ENCODE measurements at regions not wholly inside any gene's neighbourhood (a gene's known extent, or its start where the extent isn't known, plus 50 kb on each side); places are given as distances from the start of the nearest gene placed in this dataset.
"Not testable (repeated sequence)": the region's sequence is repeated elsewhere in the genome, so short reads cannot be mapped to it uniquely, and the experiment has no call there.

DNA sequence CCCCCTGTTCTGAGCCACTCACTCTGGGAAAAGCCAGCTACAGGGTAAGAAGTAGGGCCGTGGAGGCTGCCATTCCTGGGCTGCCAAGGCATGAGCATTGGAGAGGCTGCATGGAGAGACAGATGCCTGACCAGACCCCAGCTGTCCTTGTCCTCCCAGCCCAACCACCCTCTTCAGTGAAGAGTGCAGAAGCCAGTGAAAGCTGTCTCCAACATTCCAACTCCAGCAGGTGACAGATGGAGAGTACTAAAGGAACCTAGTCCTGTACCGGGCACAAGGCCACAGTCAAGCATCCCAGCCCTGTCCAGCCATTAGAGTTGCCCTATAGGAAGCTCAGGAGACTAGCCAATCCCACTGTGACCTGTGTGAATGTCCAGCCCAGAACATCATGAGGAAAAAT, 165.1 kb downstream of the DIRAS2 start:
- Histone ChIP-seq H3K36me3 (replicated peaks; ENCODE audit: control insufficient read depth, insufficient read depth, low read length) (no peaks in the 10 kb centered on the region), H3K27me3 (ENCODE audit: control insufficient read depth, insufficient read depth, low read length) (no peaks in the 10 kb centered on the region), H3K4me3 (ENCODE audit: insufficient read depth, low read depth, low read length) (no peak overlapping the region)

DNA sequence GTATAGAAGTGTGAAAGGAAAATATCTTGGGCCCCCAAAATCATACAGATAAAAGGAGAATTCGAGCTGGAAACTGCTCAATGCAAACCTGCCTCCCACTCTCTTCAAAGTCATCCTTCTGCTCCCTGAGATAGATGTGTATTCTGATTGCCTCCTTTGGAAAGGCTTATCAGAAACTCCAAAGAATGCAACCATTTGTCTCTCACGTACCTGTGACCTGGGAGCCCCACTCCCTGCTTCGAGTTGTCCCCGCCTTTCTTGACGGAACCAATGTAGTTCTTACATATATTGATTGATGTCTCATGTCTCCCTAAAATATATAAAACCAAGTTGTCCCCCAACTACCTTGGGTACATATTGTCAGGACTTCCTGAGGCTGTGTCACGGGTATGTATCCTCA, 163.8 kb downstream of the DIRAS2 start:
- Histone ChIP-seq H3K36me3 (replicated peaks; ENCODE audit: control insufficient read depth, insufficient read depth, low read length) (no peaks in the 10 kb centered on the region), H3K27me3 (ENCODE audit: control insufficient read depth, insufficient read depth, low read length) (no peaks in the 10 kb centered on the region), H3K4me3 (ENCODE audit: insufficient read depth, low read depth, low read length) (no peak overlapping the region)
- no peak for DNase-seq

More for the DNA sequence above, 165.1 kb downstream of the DIRAS2 start:
- no peak for DNase-seq

DNA sequence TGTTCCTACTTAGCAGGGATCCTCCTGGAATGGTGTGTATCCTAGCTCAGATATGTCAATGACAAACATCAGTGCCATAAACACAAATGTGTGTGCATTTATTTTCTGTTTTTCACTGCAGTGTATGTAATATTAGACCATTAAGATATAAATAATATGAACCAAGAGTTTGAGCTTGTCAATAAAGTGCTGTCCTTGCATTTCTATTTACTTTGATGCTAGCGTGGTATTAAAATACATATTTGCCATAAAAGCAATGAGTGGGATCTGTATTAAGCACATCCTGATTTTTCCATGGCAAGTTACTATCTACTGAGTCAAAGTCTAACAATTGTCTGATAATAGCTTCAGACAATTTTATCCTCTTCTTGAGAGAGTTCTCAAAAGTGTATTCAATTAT, 157.6 kb downstream of the DIRAS2 start:
- Histone ChIP-seq H3K4me3 (ENCODE audit: insufficient read depth, low read depth, low read length) (no peak overlapping the region), H3K36me3 (replicated peaks; ENCODE audit: control insufficient read depth, insufficient read depth, low read length) (no peaks in the 10 kb centered on the region), H3K27me3 (ENCODE audit: control insufficient read depth, insufficient read depth, low read length) (no peaks in the 10 kb centered on the region)
- DNase-seq: no peak

DNA sequence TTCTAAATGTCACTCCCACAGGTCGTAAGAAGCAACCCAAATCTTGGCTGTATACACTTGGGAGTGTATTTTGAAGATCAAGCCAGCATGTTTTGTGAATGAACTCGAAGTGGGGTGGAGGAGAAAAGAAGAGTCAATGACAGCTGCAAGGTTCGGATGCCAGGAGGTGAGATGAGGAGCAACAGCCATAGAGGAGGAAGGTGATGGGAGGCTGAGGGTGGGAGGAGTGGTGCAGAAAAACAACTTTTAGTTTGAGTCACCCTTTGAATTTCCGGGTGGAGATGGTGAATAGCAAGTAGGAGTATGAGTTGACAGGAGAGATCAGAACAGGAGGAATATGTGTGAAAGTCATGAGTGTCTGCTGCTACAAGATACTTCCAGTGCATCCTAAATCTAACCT, 153.6 kb downstream of the DIRAS2 start:
- no peaks in the 10 kb centered on the region for H3K27me3 ChIP-seq (ENCODE audit: control insufficient read depth, insufficient read depth, low read length)
- no peaks in the 10 kb centered on the region for H3K36me3 ChIP-seq (replicated peaks; ENCODE audit: control insufficient read depth, insufficient read depth, low read length)
- H3K4me3 ChIP-seq (ENCODE audit: insufficient read depth, low read depth, low read length): no peak overlapping the region
- DNase-seq: no peak

DNA sequence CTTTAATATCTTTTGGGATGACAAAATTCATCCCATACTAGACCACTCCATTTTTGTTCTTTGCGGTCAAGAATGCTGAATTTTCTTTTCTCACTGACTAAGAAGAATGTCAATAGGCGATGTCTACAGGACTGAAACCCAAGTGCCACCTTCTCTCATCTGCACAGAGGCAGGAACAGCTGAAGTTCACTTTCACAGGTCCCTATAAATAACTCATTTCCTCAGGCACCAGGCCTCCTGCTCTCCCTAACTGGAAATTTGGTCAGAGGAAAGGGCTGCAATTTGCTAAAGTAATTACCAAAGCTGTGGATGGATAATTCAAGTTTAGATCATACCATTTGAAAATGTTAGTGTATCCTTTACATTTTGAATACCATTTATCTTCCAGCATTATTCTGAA, 142.9 kb downstream of the DIRAS2 start:
- Histone ChIP-seq H3K4me3 (ENCODE audit: insufficient read depth, low read depth, low read length) (no peak overlapping the region), H3K36me3 (replicated peaks; ENCODE audit: control insufficient read depth, insufficient read depth, low read length) (no peaks in the 10 kb centered on the region), H3K27me3 (ENCODE audit: control insufficient read depth, insufficient read depth, low read length) (no peaks in the 10 kb centered on the region)
- DNase-seq: no peak

DNA sequence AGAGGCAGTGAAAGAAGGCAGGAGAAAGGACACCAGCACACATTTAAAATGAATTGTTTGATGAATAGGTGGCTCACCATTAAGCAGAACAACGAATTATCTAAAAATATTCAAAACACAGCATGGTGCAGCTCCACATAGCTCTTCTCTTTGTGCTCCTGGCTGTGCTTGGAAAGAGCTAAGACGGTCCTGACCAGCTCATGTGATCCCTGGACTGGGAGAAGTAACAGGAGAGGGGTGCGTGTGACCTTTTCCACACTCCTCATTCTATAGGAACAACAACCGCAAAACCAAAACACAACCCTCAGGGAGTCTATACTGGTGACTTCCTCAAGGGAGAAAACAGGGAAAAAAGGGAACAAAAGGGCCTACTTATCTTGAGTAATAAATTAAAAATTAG, 140.5 kb downstream of the DIRAS2 start:
- no peaks in the 10 kb centered on the region for H3K27me3 ChIP-seq (ENCODE audit: control insufficient read depth, insufficient read depth, low read length)
- DNase-seq: peak; percentile 4
- H3K4me3 ChIP-seq (ENCODE audit: insufficient read depth, low read depth, low read length): no peak overlapping the region
- no peaks in the 10 kb centered on the region for H3K36me3 ChIP-seq (replicated peaks; ENCODE audit: control insufficient read depth, insufficient read depth, low read length)

DNA sequence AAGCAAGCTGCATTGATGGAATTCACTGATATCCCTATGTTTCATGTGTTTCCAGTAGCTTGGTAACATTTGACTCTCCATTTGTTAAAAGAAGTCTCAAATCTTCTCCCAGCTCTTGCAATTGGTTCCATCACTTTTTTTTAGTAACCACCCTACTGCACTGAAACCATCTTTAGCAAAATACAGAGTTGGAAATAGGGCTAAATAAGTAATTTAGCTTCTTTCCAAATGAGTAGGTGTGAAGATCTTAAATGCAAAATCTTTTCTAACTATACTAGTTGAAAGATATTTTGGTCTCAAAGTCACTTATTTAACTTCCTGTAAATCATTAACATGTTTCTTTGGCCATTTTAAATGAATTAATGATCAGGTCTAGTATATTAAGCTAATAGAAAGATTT, 138.1 kb downstream of the DIRAS2 start:
- no peaks in the 10 kb centered on the region for H3K27me3 ChIP-seq (ENCODE audit: control insufficient read depth, insufficient read depth, low read length)
- H3K4me3 ChIP-seq (ENCODE audit: insufficient read depth, low read depth, low read length): no peak overlapping the region
- DNase-seq: no peak
- H3K36me3 ChIP-seq (replicated peaks; ENCODE audit: control insufficient read depth, insufficient read depth, low read length): no peaks in the 10 kb centered on the region

DNA sequence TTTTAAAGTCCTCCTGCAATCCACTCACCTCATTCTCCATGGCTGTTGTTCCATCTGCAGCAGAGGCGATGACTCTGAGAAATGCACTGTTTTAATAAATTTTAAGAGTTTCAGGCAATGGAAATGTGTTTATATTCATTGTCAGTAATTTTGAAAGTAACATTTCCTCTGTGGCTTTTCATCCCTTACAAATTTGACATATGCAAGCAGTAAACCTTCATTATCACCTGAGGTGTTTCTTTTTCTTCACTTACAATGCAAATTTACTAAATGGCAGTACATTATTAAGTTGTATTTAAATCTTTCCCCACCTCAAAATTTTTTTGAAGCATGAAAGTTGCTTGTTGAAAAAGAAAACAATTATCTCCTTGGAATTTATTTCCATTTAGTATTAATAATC, 136.9 kb downstream of the DIRAS2 start:
- no peaks in the 10 kb centered on the region for H3K36me3 ChIP-seq (replicated peaks; ENCODE audit: control insufficient read depth, insufficient read depth, low read length)
- no peak for DNase-seq
- H3K4me3 ChIP-seq (ENCODE audit: insufficient read depth, low read depth, low read length): no peak overlapping the region
- no peaks in the 10 kb centered on the region for H3K27me3 ChIP-seq (ENCODE audit: control insufficient read depth, insufficient read depth, low read length)

DNA sequence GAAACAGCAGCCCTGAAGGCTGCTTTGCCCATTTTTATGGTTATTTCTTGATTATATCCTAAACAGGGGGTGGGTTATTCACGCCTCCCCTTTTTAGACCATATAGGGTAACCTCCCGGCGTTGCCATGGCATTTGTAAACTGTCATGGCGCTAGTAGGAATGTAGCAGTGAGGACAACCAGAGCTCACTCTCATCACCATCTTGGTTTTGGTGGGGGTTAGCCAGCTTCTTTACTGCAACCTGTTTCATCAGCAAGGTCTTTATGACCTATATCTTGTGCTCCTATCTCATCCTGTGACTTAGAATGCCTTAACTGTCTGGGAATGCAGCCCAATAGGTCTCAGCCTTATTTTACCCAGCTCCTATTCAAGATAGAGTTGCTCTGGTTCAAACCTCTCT, 136.2 kb downstream of the DIRAS2 start:
- DNase-seq; H3K27me3 ChIP-seq (ENCODE audit: control insufficient read depth, insufficient read depth, low read length); H3K4me3 ChIP-seq (ENCODE audit: insufficient read depth, low read depth, low read length); H3K36me3 ChIP-seq (replicated peaks; ENCODE audit: control insufficient read depth, insufficient read depth, low read length): not testable (repeated sequence)

DNA sequence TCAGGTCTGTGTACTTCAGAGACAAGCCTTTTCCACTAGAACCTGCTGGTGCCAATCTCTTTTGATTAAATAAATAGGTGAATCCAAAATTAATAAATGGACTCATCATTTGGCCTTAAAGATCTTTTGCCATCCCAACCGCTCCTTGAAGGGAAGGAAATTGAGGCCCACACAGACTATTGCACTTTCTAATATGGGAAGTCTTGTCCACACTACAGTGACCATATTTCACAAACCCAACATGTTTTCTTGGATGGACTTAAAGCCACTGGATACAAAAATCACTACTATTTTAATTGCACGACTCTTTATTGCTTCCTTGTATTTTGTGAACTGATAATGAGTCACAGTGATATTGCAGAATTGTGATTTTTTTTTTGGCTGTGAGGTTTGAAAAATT, 135.0 kb downstream of the DIRAS2 start:
- no peak overlapping the region for H3K4me3 ChIP-seq (ENCODE audit: insufficient read depth, low read depth, low read length)
- no peaks in the 10 kb centered on the region for H3K36me3 ChIP-seq (replicated peaks; ENCODE audit: control insufficient read depth, insufficient read depth, low read length)
- no peaks in the 10 kb centered on the region for H3K27me3 ChIP-seq (ENCODE audit: control insufficient read depth, insufficient read depth, low read length)
- no peak for DNase-seq

DNA sequence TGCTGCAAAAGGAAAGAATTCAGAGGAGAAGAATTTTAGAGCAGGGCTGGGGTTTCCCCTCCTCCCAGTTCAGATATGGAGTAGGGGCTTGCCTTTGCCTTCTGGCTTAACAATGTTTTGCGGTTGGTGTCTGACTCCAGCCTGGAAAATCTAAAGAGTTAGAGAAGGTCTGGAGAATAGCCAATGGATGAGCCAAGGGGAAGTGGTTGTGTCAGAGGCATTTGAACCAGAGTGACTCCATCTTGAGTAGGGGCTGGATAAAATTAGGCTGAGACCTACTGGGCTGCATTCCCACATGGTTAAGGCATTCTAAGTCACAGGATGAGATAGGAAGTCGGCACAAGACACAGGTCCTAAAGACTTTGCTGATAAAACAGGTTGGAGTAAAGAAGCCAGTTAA, 133.7 kb downstream of the DIRAS2 start:
- Histone ChIP-seq H3K4me3 (ENCODE audit: insufficient read depth, low read depth, low read length) (no peak overlapping the region), H3K27me3 (ENCODE audit: control insufficient read depth, insufficient read depth, low read length) (no peaks in the 10 kb centered on the region), H3K36me3 (replicated peaks; ENCODE audit: control insufficient read depth, insufficient read depth, low read length) (no peaks in the 10 kb centered on the region)
- no peak for DNase-seq

DNA sequence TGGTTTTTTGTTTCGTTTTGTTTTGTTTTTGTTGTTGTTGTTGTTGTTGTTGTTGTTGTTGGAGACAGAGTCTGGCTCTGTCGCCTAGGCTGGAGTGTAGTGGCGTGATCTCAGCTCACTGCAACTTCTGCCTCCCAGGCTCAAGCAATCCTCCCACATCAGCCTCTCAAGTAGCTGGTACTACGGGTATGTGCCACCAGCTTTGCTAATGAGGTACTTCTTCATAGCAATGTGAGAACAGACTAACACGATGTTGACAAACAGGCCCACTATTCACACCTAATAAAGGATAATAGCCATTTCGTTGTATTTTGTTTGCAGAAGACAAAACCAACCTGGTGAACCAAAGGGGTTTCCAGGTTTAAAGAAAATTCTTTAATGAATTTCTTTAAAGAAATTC, 130.9 kb downstream of the DIRAS2 start:
- no peak for DNase-seq
- Histone ChIP-seq H3K36me3 (replicated peaks; ENCODE audit: control insufficient read depth, insufficient read depth, low read length) (no peaks in the 10 kb centered on the region), H3K27me3 (ENCODE audit: control insufficient read depth, insufficient read depth, low read length) (no peaks in the 10 kb centered on the region), H3K4me3 (ENCODE audit: insufficient read depth, low read depth, low read length) (no peak overlapping the region)

DNA sequence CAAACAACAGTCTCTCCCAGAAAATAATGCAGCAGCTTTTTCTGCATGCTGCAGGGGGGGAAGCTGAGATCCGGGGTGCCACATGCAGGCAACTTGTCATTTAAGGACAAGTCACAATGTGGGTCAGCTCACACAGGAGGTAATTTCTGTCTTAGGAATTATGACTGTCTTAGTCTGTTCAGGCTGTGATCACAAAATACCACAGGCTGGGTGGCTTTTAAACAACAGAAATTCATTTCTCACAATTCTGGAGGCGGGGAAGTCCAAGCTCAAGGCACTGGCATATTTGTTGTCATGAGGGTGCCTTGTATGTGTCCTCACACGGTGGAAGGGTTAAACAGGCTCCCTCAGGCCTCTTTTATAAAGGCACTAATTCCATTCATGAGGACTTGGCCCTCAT, 127.7 kb downstream of the DIRAS2 start:
- H3K27me3 ChIP-seq (ENCODE audit: control insufficient read depth, insufficient read depth, low read length): no peaks in the 10 kb centered on the region
- no peak overlapping the region for H3K4me3 ChIP-seq (ENCODE audit: insufficient read depth, low read depth, low read length)
- H3K36me3 ChIP-seq (replicated peaks; ENCODE audit: control insufficient read depth, insufficient read depth, low read length): no peaks in the 10 kb centered on the region
- DNase-seq: no peak

DNA sequence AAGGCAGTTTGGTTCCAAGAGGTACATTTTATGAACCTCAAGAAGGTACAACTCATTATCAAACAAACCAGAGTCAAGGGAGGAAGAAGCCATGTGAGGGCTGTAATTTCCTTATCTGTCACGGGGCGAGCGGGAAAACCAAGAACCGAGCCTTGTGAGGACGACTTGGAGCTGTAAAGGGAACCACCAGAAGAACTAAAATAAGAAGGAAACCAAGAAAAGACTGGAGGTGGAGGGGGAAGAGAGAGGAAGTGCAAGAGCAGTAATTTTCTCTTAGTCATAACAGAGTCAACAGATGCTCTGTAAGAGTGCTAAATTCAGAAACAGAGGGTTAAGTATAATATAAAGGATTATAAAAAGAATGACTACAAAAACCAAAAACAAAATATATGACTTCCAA, 127.1 kb downstream of the DIRAS2 start:
- Histone ChIP-seq H3K4me3 (ENCODE audit: insufficient read depth, low read depth, low read length) (no peak overlapping the region), H3K27me3 (ENCODE audit: control insufficient read depth, insufficient read depth, low read length) (no peaks in the 10 kb centered on the region), H3K36me3 (replicated peaks; ENCODE audit: control insufficient read depth, insufficient read depth, low read length) (no peaks in the 10 kb centered on the region)
- no peak for DNase-seq

DNA sequence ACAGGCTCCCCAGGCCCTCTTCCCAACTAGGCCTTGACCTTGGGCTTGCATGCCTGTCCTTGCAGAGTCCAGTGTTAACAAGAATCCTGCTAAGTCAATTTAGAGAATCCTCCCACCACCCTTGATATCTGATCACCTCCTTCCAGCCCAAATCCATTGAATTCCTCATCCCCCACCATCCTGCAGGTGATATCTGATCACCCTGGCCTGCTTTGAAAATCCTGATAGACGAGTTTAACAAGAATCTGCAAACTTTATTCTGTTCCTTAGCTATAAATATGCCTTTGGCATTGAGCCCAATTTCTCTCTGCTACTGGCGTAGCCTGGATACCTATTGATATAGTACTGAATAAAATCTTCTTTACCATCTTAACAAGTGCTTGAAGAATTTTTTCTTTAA, 125.5 kb downstream of the DIRAS2 start:
- Histone ChIP-seq H3K27me3 (ENCODE audit: control insufficient read depth, insufficient read depth, low read length) (no peaks in the 10 kb centered on the region), H3K36me3 (replicated peaks; ENCODE audit: control insufficient read depth, insufficient read depth, low read length) (no peaks in the 10 kb centered on the region), H3K4me3 (ENCODE audit: insufficient read depth, low read depth, low read length) (no peak overlapping the region)
- no peak for DNase-seq

DNA sequence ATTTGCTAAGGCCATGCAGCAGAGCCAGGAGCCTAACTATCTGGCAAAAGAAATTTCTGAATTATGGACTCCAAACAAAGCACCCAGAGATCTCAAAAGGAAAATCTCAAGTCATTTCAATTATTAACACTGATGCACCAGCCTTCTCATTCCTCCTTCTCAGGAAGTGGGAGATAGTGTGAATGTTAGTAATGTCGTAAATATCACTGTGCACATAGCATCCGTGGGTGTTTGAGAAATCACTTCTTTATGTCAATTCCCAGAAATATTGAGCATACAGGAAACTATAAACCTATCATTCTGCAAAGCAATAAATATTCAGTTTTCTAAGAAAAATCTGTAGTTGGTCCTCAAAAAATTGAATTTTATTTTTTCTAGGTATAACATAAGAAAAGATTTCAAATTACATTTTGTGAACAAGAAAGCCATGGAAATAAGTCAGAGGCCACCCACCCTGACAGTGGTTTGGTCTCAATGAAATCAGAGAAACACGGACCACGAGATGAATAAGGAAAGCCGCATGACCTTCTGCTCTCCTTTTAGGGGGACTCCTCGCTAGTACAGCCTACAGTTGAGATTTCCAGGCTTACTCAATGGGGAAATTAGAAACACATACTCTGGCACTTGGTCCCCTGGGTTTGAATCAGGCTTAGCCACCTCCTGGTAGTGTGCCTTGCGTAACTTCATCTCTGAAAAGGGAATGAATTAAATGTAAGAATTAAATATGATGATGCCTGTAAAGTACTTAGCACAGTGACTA, 120.6 kb downstream of the DIRAS2 start:
- H3K27me3 ChIP-seq (ENCODE audit: control insufficient read depth, insufficient read depth, low read length): no peaks in the 10 kb centered on the region

More for the DNA sequence above, 120.6 kb downstream of the DIRAS2 start:
- H3K36me3 ChIP-seq (replicated peaks; ENCODE audit: control insufficient read depth, insufficient read depth, low read length): no peaks in the 10 kb centered on the region
- DNase-seq: no peak
- H3K4me3 ChIP-seq (ENCODE audit: insufficient read depth, low read depth, low read length): no peak overlapping the region
